BJ (cell line): ENCODE measurements at regions not wholly inside any gene's neighbourhood (a gene's known extent, or its start where the extent isn't known, plus 50 kb on each side); places are given as distances from the start of the nearest gene placed in this dataset.
"Not testable (repeated sequence)": the region's sequence is repeated elsewhere in the genome, so short reads cannot be mapped to it uniquely, and the experiment has no call there.

ENCODE experiments used
- CTCF ChIA-PET: fragments of 350-600 bp; formaldehyde crosslinking; extraction: SDS; loops from one replicate; lab custom pipeline; 2021; ENCODE audit warnings: antibody characterized with exemption, inconsistent platforms; lab: Yijun Ruan, JAX
- POLR2A ChIA-PET: fragments of 300-600 bp; sonication (Branson Sonifier 250); formaldehyde crosslinking; extraction: SDS; loops from one replicate; lab custom pipeline; 2021; ENCODE audit warnings: antibody characterized with exemption; lab: Charles Lee
- DNase-seq: peaks from one replicate; pipeline ENCODE4 v3.0.0-alpha.2; 2011; ENCODE audit warnings: low read depth
- H3K27me3 ChIP-seq: 2 replicates; pipeline ENCODE4 v1.6.0; 2011; ENCODE audit warnings: low read length; ENCODE audit not compliant: control insufficient read depth, insufficient read depth
- H3K36me3 ChIP-seq: 2 replicates; pipeline ENCODE4 v1.5.1; 2011; ENCODE audit warnings: low read length; ENCODE audit not compliant: control insufficient read depth, insufficient read depth
- H3K4me3 ChIP-seq: 2 replicates; pipeline ENCODE4 v1.5.1; 2011; ENCODE audit warnings: low read depth, mild to moderate bottlenecking, control low read depth, low read length
- CTCF ChIP-seq: IDR thresholded peaks from 2 replicates; pipeline ENCODE4 v1.5.1; 2011; ENCODE audit warnings: low read depth, mild to moderate bottlenecking, control low read depth, inconsistent platforms, low read length, moderate library complexity; ENCODE audit not compliant: insufficient read depth

GRCh38 chr3:134106580-134106979 lies 76.9 kb upstream of the SLCO2A1 start:
- H3K36me3 ChIP-seq: no peaks in the 10 kb centered on the region
- CTCF ChIA-PET: no interaction called here
- H3K4me3 ChIP-seq: no peak overlapping the region
- TF ChIP-seq CTCF: no peak
- DNase-seq: no peak
- POLR2A ChIA-PET: no interaction called here
- H3K27me3 ChIP-seq: no peaks in the 10 kb centered on the region

GRCh38 chr3:134105876-134106556 lies 76.3 kb upstream of the SLCO2A1 start:
- CTCF ChIA-PET: no interaction called here
- Histone ChIP-seq H3K27me3 (no peaks in the 10 kb centered on the region), H3K4me3 (no peak overlapping the region), H3K36me3 (no peaks in the 10 kb centered on the region)
- DNase-seq: no peak
- no peak for TF ChIP-seq CTCF
- POLR2A ChIA-PET: no interaction called here

- no peaks in the 10 kb centered on the region for H3K36me3 ChIP-seq
- H3K27me3 ChIP-seq: no peaks in the 10 kb centered on the region
- no peak for DNase-seq
- no peak for TF ChIP-seq CTCF
- ChIA-PET CTCF (no interaction called here), POLR2A (no interaction called here)
- no peak overlapping the region for H3K4me3 ChIP-seq
Observed at GRCh38 chr3:134104031-134104430, 74.3 kb upstream of the SLCO2A1 start.

GRCh38 chr3:134103470-134103869 lies 73.7 kb upstream of the SLCO2A1 start:
- no peak for TF ChIP-seq CTCF
- POLR2A ChIA-PET: interaction anchor here (0.6 kb wide), 1 partner anchor 56 kb away, joined by 4 read pairs; no protein-coding TSS in a partner anchor
- CTCF ChIA-PET: no interaction called here
- no peaks in the 10 kb centered on the region for H3K27me3 ChIP-seq
- H3K4me3 ChIP-seq: no peak overlapping the region
- H3K36me3 ChIP-seq: no peaks in the 10 kb centered on the region
- no peak for DNase-seq

GRCh38 chr3:134102976-134103375 lies 73.3 kb upstream of the SLCO2A1 start:
- no peaks in the 10 kb centered on the region for H3K27me3 ChIP-seq
- no peak for TF ChIP-seq CTCF

GRCh38 chr3:134096214-134096613 lies 66.5 kb upstream of the SLCO2A1 start:
- DNase-seq, H3K27me3 ChIP-seq, POLR2A ChIA-PET, H3K4me3 ChIP-seq, CTCF ChIA-PET, H3K36me3 ChIP-seq: not testable (repeated sequence)

More at GRCh38 chr3:134102976-134103375, 73.3 kb upstream of the SLCO2A1 start:
- Histone ChIP-seq H3K4me3 (no peak overlapping the region), H3K36me3 (no peaks in the 10 kb centered on the region)
- POLR2A ChIA-PET: interaction anchor here (0.6 kb wide), 1 partner anchor 56 kb away, joined by 4 read pairs; no protein-coding TSS in a partner anchor
- DNase-seq: no peak
- CTCF ChIA-PET: no interaction called here
